Astrocyte (in vitro differentiated cells and primary cell): ENCODE measurements at regions not wholly inside any gene's neighbourhood (a gene's known extent, or its start where the extent isn't known, plus 50 kb on each side); places are given as distances from the start of the nearest gene placed in this dataset.

Experiments used
- CTCF ChIP-seq: IDR thresholded peaks from 2 replicates; pipeline ENCODE4 v1.5.1; 2011; ENCODE audit warnings: low read depth, mild to moderate bottlenecking, inconsistent platforms, low read length, moderate library complexity; ENCODE audit not compliant: insufficient read depth
- EZH2 ChIP-seq: IDR thresholded peaks from 2 replicates; pipeline ENCODE4 v1.6.1; 2012; ENCODE audit warnings: mild to moderate bottlenecking, low read length, inconsistent platforms; ENCODE audit not compliant: insufficient read depth

GRCh38 chr2:236977063-236977851, 108.4 kb upstream of the COPS8 start:
- TF ChIP-seq CTCF (no peak), EZH2 (no peak)
